H1 (cell line): ENCODE measurements at regions not wholly inside any gene's neighbourhood (a gene's known extent, or its start where the extent isn't known, plus 50 kb on each side); places are given as distances from the start of the nearest gene placed in this dataset.
A peak's percentile ranks its signal among the peaks of the same experiment; 100 is the strongest.

Experiments
- CTCF ChIA-PET: fragments of 300-600 bp; sonication (Branson Sonifier 250); formaldehyde crosslinking; loops from one replicate; lab custom pipeline; 2021; ENCODE audit not compliant: partially characterized antibody; lab: Charles Lee
- POLR2A ChIA-PET: fragments of 300-600 bp; sonication (Branson Sonifier 250); formaldehyde crosslinking; loops from one replicate; lab custom pipeline; 2021; ENCODE audit warnings: inconsistent platforms; ENCODE audit not compliant: partially characterized antibody; lab: Charles Lee
- DNase-seq, 2 experiments: peaks; one replicate each; pipeline versions ENCODE4 v3.0.0 to v3.0.0-alpha.2; 2010 to 2022; ENCODE audit warnings: low spot score in 2 of 2, low read depth in 1 of 2, mixed read lengths in 1 of 2
- FAIRE-seq: peaks from 2 replicates; lab custom pipeline; 2011; peaks lifted over from hg19 to GRCh38; lab: Jason Lieb, UNC
- H2AFZ ChIP-seq: 2 replicates; pipeline ENCODE4 v1.8.1; 2012; ENCODE audit warnings: low read length, inconsistent platforms
- H2AK5ac ChIP-seq: 2 replicates; pipeline ENCODE4 v1.6.1; 2013; ENCODE audit warnings: low read depth, low read length
- H2BK120ac ChIP-seq: replicated peaks from 2 replicates; pipeline ENCODE3; 2013; ENCODE audit warnings: low read depth, low read length, inconsistent platforms
- H2BK12ac ChIP-seq: 2 replicates; pipeline ENCODE4 v1.6.1; 2013; ENCODE audit warnings: low read depth, low read length
- H2BK15ac ChIP-seq: 2 replicates; pipeline ENCODE4 v1.6.1; 2013; ENCODE audit warnings: low read length
- H2BK20ac ChIP-seq: 2 replicates; pipeline ENCODE4 v1.6.1; 2013; ENCODE audit warnings: low read length
- H2BK5ac ChIP-seq: 2 replicates; pipeline ENCODE4 v1.6.1; 2013; ENCODE audit warnings: low read depth, low read length
- H3K14ac ChIP-seq: 2 replicates; pipeline ENCODE4 v1.6.1; 2013; ENCODE audit warnings: inconsistent platforms; ENCODE audit not compliant: insufficient read length
- H3K18ac ChIP-seq: 2 replicates; pipeline ENCODE4 v1.6.1; 2013; ENCODE audit warnings: low read length; ENCODE audit errors: extremely low read depth
- H3K23ac ChIP-seq: 2 replicates; pipeline ENCODE4 v1.6.1; 2013; ENCODE audit warnings: inconsistent platforms; ENCODE audit not compliant: insufficient read length
- H3K23me2 ChIP-seq: 2 replicates; pipeline ENCODE4 v1.6.1; 2013; ENCODE audit warnings: low read depth, low read length
- H3K27ac ChIP-seq: 2 replicates; pipeline ENCODE4 v1.6.1; 2011; ENCODE audit warnings: low read depth, low read length, inconsistent platforms
- H3K27me3 ChIP-seq, 4 experiments: replicated peaks in 1 of 4; 1 replicate in 1 of 4; 2 replicates in 3 of 4; pipeline versions ENCODE4 v1.6.1 to v1.8.1; 2011 to 2013; ENCODE audit warnings: low read length in 3 of 4, mild to moderate bottlenecking in 3 of 4, inconsistent platforms in 2 of 4, mixed read lengths in 2 of 4, moderate library complexity in 1 of 4; ENCODE audit not compliant: control insufficient read depth in 3 of 4, insufficient read depth in 3 of 4; ENCODE audit errors: extremely low read depth in 1 of 4
- H3K36me3 ChIP-seq, 4 experiments: 2 replicates each; pipeline versions ENCODE4 v1.6.1 to v1.8.1; 2011 to 2013; ENCODE audit warnings: mild to moderate bottlenecking in 4 of 4, low read length in 3 of 4, moderate library complexity in 2 of 4, control low read depth in 1 of 4, inconsistent platforms in 1 of 4; ENCODE audit not compliant: insufficient read depth in 4 of 4, control insufficient read depth in 2 of 4
- H3K4ac ChIP-seq: replicated peaks from 2 replicates; pipeline ENCODE3; 2013; ENCODE audit warnings: low read length, low read depth, mixed read lengths, inconsistent platforms; ENCODE audit not compliant: insufficient read length
- H3K4me1 ChIP-seq, 4 experiments: replicated peaks in 1 of 4; 1 replicate in 1 of 4; 2 replicates in 3 of 4; pipeline versions ENCODE4 v1.6.1 to v1.8.1; 2011 to 2013; ENCODE audit warnings: low read length in 3 of 4, inconsistent platforms in 2 of 4, mixed read lengths in 1 of 4; ENCODE audit not compliant: insufficient read depth in 4 of 4, control insufficient read depth in 3 of 4
- H3K4me2 ChIP-seq, 2 experiments: 2 replicates each; pipeline versions ENCODE4 v1.6.1 to v1.8.1; 2011 to 2013; ENCODE audit warnings: low read depth in 2 of 2, low read length in 2 of 2, control low read depth in 1 of 2, inconsistent platforms in 1 of 2, mild to moderate bottlenecking in 1 of 2; ENCODE audit not compliant: insufficient read depth in 1 of 2
- H3K4me3 ChIP-seq, 4 experiments: fragments of 200-600, 300-600 bp in 1 of 4; sonication (generic), shearing (Covaris generic), sonication (Bioruptor Twin) in 1 of 4; 2 replicates each; pipeline versions ENCODE4 v1.5.1 to v1.8.1; 2011 to 2016; ENCODE audit warnings: low read length in 4 of 4, low read depth in 3 of 4, control low read depth in 2 of 4, inconsistent platforms in 2 of 4, mild to moderate bottlenecking in 2 of 4, mixed read lengths in 1 of 4, moderate library complexity in 1 of 4; ENCODE audit not compliant: insufficient read depth in 2 of 4; ENCODE audit errors: extremely low read depth in 1 of 4
- H3K56ac ChIP-seq: replicated peaks from 2 replicates; pipeline ENCODE3; 2013; ENCODE audit warnings: low read depth, mild to moderate bottlenecking, mixed read lengths, low read length, inconsistent platforms; ENCODE audit not compliant: insufficient read length
- H3K79me1 ChIP-seq: 2 replicates; pipeline ENCODE4 v1.6.1; 2013; ENCODE audit warnings: low read depth, low read length, control low read depth
- H3K79me2 ChIP-seq, 2 experiments: 2 replicates each; pipeline versions ENCODE4 v1.6.1 to v1.8.1; 2012 to 2013; ENCODE audit warnings: low read length in 2 of 2, mild to moderate bottlenecking in 2 of 2, inconsistent platforms in 1 of 2; ENCODE audit not compliant: insufficient read depth in 2 of 2, control insufficient read depth in 1 of 2
- H3K9ac ChIP-seq, 4 experiments: replicated peaks in 1 of 4; 1 replicate in 1 of 4; 2 replicates in 3 of 4; pipeline versions ENCODE4 v1.6.1 to v1.8.1; 2011 to 2013; ENCODE audit warnings: low read depth in 3 of 4, low read length in 3 of 4, control low read depth in 2 of 4, mild to moderate bottlenecking in 2 of 4, moderate library complexity in 2 of 4, inconsistent platforms in 1 of 4; ENCODE audit errors: extremely low read depth in 1 of 4
- H3K9me3 ChIP-seq, 2 experiments: 2 replicates each; pipeline versions ENCODE4 v1.6.1 to v1.8.1; 2012 to 2013; ENCODE audit warnings: mild to moderate bottlenecking in 2 of 2, moderate library complexity in 2 of 2, control low read depth in 1 of 2, inconsistent platforms in 1 of 2, low read depth in 1 of 2, low read length in 1 of 2, mixed read lengths in 1 of 2; ENCODE audit not compliant: insufficient read depth in 2 of 2
- H4K20me1 ChIP-seq, 2 experiments: replicated peaks in 1 of 2; 2 replicates each; pipeline versions ENCODE3 to v1.8.1; 2011 to 2013; ENCODE audit warnings: inconsistent platforms in 2 of 2, low read length in 2 of 2, mild to moderate bottlenecking in 1 of 2; ENCODE audit not compliant: insufficient read depth in 2 of 2, control insufficient read depth in 1 of 2
- H4K5ac ChIP-seq: 2 replicates; pipeline ENCODE4 v1.6.1; 2013; ENCODE audit warnings: low read length, low read depth, mixed read lengths, inconsistent platforms; ENCODE audit not compliant: insufficient read length
- H4K8ac ChIP-seq: 2 replicates; pipeline ENCODE4 v1.8.0; 2013; ENCODE audit warnings: mild to moderate bottlenecking, moderate library complexity, low read length, inconsistent platforms; ENCODE audit not compliant: insufficient read depth; ENCODE audit errors: extremely low read depth
- H4K91ac ChIP-seq: replicated peaks from 2 replicates; pipeline ENCODE3; 2013; ENCODE audit warnings: low read length, mixed read lengths, inconsistent platforms; ENCODE audit not compliant: insufficient read length
- CREB1 ChIP-seq: IDR thresholded peaks from 2 replicates; pipeline ENCODE4 v1.6.1; 2012; ENCODE audit warnings: inconsistent platforms
- RAD21 ChIP-seq, 2 experiments: IDR thresholded peaks in 1 of 2; conservative IDR thresholded peaks in 1 of 2; 2 replicates each; pipeline ENCODE4 v1.6.1; 2011; ENCODE audit warnings: low read depth in 2 of 2, low read length in 2 of 2, improper control_type of control experiment in 1 of 2, inconsistent platforms in 1 of 2, mild to moderate bottlenecking in 1 of 2, moderate library complexity in 1 of 2
- WGBS, 2 experiments: shearing (Covaris generic) in 1 of 2; methylation state at CpG; one replicate each; pipeline versions ENCODE4 v1.1.6 to v1.1.7; 2013 to 2015; ENCODE audit warnings: low lambda C conversion rate in 2 of 2, mixed read lengths in 2 of 2, inconsistent platforms in 1 of 2, low coverage in 1 of 2, missing lambda C conversion rate in 1 of 2; ENCODE audit not compliant: insufficient replicate concordance in 2 of 2, insufficient coverage in 1 of 2, insufficient read length in 1 of 2; ENCODE audit errors: extremely low coverage in 1 of 2, missing lambda C conversion rate in 1 of 2; 5-methylcytosine and 5-hydroxymethylcytosine counted together

DNA sequence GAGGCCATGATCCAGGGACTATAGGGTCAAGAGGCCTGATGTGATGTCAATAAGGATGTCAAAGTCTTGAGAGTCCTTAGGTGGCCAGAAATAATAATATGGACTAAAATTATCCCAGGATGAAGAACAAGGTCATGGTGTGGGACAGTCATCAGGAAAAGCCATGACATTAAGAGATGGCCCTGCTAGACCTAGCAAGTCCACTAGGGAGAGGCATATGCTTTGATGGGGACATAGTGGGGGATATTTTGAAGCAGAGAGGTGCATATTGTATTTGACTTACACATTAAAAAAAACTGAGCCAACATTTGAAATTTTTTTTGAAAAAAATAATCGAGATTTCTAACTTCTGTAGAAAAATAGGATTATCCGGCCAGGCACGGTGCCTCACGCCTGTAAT is 53.3 kb upstream of the CXCR4 start:
- DNase-seq (no peak), FAIRE-seq (no peak)
- Histone ChIP-seq H3K9me3 (no peaks in the 10 kb centered on the region), H3K27me3 (peaks cover 0 to 1% (median 0%) of the 10 kb centered on the region in 4 experiments; a peak in 2 of 7 replicates), H2AK5ac (no peak overlapping the region), H3K23me2 (no peaks in the 10 kb centered on the region), H2BK120ac (no peak overlapping the region), H3K4ac (no peak overlapping the region), H3K79me2 (no peaks in the 10 kb centered on the region), H3K9ac (no peak overlapping the region), H2BK12ac (no peak overlapping the region), H3K79me1 (no peaks in the 10 kb centered on the region), H4K20me1 (no peaks in the 10 kb centered on the region), H2AFZ (no peak overlapping the region), H4K5ac (no peak overlapping the region), H4K8ac (no peak overlapping the region), H3K56ac (no peak overlapping the region), H4K91ac (no peak overlapping the region), H3K18ac (no peak overlapping the region), H3K27ac (no peak overlapping the region), H2BK20ac (no peak overlapping the region), H3K4me1 (no peaks in the 10 kb centered on the region), H3K4me2 (no peak overlapping the region), H3K23ac (no peak overlapping the region), H3K36me3 (no peaks in the 10 kb centered on the region), H3K4me3 (no peak overlapping the region), H2BK15ac (no peak overlapping the region), H2BK5ac (no peak overlapping the region), H3K14ac (no peak overlapping the region)
- ChIA-PET CTCF (no interaction called here), POLR2A (no interaction called here)
- TF ChIP-seq RAD21 (IDR thresholded peaks at IDR 0.05 in 1 of 2, conservative IDR thresholded peaks at IDR 0.05 in 1 of 2; ENCODE audit: low read depth in 2 of 2, low read length in 2 of 2) (0 out of 4 replicates have a peak, but pooled peaks of 1 of the 2 experiments have one; percentile 15), CREB1 (no peak)
- 93% methylated on average over 4 of the region's 4 CpGs; no CpG with 5 or more reads in 1 of the 2 experiments for WGBS, 2 experiments
